GM12892 (cell line): ENCODE measurements at regions not wholly inside any gene's neighbourhood (a gene's known extent, or its start where the extent isn't known, plus 50 kb on each side); places are given as distances from the start of the nearest gene placed in this dataset.

Source experiments
- POLR2A ChIP-seq: IDR thresholded peaks from 2 replicates; pipeline ENCODE4 v1.6.1; 2011; ENCODE audit warnings: low read depth, low read length, control low read depth
- POLR2AphosphoS5 ChIP-seq: IDR thresholded peaks from 2 replicates; pipeline ENCODE4 v1.6.1; 2011; ENCODE audit warnings: low read depth, low read length, control low read depth

DNA sequence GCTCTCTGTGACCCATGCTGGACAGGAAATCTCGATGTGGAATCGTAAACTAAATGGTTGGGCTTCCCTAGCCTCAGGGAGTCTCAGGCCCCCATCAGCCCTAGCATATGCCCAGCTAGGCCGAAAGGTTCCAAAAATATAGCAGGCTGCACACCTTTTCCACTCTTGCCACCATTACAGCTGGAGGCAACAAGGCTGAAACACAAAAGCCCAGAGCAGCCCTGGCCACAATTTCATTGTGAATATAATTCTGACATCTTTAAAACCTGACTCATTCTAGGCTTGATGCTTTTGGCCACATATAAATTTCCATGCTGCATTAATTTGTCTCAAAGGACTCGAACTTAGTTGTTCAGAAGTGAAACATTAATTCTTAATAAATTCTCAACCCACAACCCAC is 382.2 kb downstream of the GRIN2B start:
- TF ChIP-seq POLR2AphosphoS5, result no peak
- TF ChIP-seq POLR2A, result no peak
